ENCODE measurements at regions not wholly inside any gene's neighbourhood (a gene's known extent, or its start where the extent isn't known, plus 50 kb on each side); places are given as distances from the start of the nearest gene placed in this dataset.
"Not testable (repeated sequence)": the region's sequence is repeated elsewhere in the genome, so short reads cannot be mapped to it uniquely, and the experiment has no call there.

DNA sequence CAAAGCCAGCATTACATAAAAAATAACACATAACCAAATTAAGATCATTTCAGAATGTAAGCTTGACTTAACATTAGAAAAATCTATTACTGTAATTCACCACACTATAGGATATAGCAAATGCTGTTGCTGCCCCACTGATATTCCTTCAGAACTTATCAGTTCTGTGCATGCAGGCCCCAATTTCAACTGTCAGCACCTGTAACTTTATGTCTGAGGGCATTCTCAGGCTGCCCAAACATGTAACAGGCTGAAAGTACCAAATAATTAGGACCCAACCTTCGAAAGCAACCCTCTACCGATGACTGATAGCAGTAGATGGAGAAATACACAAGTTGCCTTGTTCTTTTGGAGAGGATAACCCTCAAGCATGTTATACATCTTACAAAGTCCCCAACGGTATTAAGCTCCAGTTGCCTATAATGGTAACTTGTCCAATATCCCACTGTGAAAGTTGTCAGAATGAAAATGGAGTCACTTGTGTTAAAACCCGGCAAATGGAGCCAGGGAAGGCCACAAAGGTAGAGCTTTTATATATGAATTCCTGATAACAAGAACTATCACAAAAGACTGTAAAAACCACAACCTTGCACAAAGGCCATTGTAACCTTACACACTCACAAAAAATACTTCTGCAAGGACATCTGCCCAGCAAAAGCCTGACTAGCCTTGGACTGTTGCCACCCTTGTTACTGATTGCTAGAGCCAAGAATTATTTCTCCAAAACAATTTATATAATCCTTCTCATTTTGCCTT, 66.9 kb upstream of the ZNF746 start:
- DNase-seq = no peak
- Mint-ChIP-seq H3K4me1 (no peaks in the 10 kb centered on the region), H3K36me3 (ENCODE audit: low read depth) (peaks cover 47% of the 10 kb centered on the region), H3K4me3 (no peak overlapping the region), H3K27me3 (no peaks in the 10 kb centered on the region), H3K27ac (no peak overlapping the region), H3K9me3 (peaks cover 12% of the 10 kb centered on the region)
- no peak for ATAC-seq

DNA sequence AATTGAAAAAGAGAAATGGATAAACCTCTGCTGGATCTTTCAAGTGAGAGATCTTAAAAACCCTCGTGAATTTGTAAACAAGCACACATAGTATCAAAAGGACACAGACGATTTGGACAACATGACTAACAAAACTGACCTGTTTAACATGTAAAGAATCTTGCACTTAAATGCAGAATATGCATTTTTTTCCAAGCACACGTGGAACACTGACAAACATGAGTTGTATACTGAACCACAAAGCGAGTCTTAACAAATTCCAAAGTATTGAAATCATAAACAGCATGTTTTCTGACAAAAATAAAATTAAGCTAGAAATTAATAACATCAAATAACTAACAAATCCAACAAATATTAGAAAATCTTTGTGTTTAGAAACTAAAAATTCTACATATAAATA, 65.0 kb upstream of the ZNF746 start:
- DNase-seq (no peak), ATAC-seq (no peak)
- Mint-ChIP-seq H3K4me1 (no peaks in the 10 kb centered on the region), H3K27me3 (no peaks in the 10 kb centered on the region), H3K4me3 (no peak overlapping the region), H3K9me3 (peaks cover 3% of the 10 kb centered on the region), H3K36me3 (ENCODE audit: low read depth) (peaks cover 38% of the 10 kb centered on the region), H3K27ac (no peak overlapping the region)

DNA sequence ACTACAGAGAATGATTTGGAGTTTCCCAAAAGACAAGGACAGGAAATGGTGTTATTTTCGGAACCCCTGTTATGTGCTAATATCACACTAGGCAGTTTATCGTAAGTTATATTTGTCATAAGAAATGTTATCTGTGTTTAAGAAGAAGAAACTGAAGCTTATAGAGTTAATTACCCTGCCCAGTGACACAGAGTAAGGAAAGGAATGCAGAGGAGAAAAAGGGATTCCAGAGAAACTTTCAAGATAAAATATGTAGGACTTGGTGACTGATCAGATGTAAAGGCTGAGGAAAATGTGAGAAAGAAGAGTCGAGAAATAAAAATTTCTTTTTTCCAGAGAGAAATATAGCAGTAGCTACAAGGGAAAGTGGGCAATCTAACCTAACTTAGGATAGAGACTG, 63.5 kb upstream of the ZNF746 start:
- Mint-ChIP-seq H3K4me3 (no peak overlapping the region), H3K4me1 (no peaks in the 10 kb centered on the region), H3K36me3 (ENCODE audit: low read depth) (peaks cover 34% of the 10 kb centered on the region), H3K27me3 (no peaks in the 10 kb centered on the region), H3K27ac (peak overlapping the region; percentile 17), H3K9me3 (no peaks in the 10 kb centered on the region)
- no peak for DNase-seq
- no peak for ATAC-seq

DNA sequence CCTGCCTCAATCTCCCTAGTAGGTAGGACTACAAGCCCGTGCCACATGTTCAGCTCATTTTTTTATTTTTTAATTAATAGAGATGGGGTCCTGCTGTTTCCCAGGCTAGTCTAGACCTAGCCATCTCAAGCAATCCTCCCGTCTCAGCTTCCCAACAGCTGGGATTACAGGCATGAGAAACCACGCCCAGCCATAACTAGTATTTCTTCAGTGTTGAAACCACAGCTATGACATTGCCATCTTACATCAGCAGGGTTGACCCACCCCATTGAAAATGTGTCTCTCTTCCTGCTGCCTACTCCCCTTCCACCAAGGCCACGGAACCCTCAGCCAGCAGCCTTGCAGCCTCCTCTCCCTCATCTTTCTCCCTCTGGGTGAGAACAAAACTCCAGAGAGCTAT, 62.1 kb upstream of the ZNF746 start:
- H3K4me3 Mint-ChIP-seq = no peak overlapping the region
- no peaks in the 10 kb centered on the region for H3K27me3 Mint-ChIP-seq
- H3K36me3 Mint-ChIP-seq (ENCODE audit: low read depth) = peaks cover 30% of the 10 kb centered on the region
- H3K4me1 Mint-ChIP-seq = no peaks in the 10 kb centered on the region
- DNase-seq = no peak
- no peak for ATAC-seq
- H3K27ac Mint-ChIP-seq = no peak overlapping the region
- no peaks in the 10 kb centered on the region for H3K9me3 Mint-ChIP-seq

DNA sequence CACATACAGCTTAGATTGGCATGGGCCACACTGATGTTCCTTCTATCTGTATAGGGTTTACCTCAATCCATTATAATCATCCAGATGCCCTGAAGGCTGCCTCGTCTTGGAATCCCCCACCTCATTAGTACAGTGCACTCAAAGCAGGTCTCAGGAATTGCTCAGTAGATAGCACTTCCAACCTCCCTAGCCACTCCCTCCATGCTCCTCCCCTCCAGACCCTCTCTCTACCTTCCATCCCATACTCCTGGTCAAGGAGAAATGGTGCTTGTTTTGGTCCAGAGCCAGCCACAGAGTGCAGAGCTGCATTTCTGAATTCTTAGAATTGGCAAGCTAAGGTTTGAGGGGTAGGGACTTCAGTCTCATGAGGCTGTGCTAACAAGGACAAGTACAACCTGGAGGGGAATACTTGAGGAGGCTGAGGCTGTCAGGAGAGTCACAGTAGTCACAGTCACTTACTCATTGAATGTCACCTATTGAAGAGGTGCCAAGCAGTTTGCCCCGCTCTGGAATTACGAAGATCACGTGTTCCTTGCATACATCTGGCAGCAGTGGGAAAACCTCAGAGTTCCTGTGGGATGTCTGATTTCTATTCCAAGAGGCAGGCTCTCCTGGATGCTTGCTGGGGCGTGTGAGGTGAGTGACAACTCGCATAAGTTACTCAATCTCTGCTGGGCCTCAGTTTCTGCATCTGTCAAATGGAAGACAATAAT, 60.7 kb upstream of the ZNF746 start:
- Mint-ChIP-seq H3K36me3 (ENCODE audit: low read depth) (peaks cover 26% of the 10 kb centered on the region), H3K27me3 (no peaks in the 10 kb centered on the region), H3K9me3 (no peaks in the 10 kb centered on the region), H3K4me1 (no peaks in the 10 kb centered on the region), H3K27ac (no peak overlapping the region), H3K4me3 (no peak overlapping the region)
- ATAC-seq = no peak
- no peak for DNase-seq

DNA sequence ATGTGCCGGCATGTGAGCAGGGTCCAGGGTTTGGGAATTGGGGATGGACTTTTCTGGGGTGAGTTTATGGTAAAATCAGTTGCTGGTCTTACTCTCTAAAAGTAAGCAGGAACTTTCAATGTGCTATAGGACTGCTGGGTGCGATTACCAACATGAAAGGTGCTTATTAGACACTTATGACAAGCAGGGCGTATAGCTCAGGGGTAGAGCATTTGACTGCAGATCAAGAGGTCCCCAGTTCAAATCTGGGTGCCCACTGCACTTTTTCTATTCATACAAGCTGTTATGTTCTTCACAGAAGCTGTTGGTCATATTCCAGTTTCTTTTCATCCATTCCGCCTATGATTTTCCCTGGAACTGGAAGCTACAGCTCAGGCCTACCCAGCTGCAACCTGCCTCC, 58.9 kb upstream of the ZNF746 start:
- ATAC-seq, H3K4me1 Mint-ChIP-seq, H3K4me3 Mint-ChIP-seq, H3K27me3 Mint-ChIP-seq, H3K27ac Mint-ChIP-seq, DNase-seq, H3K9me3 Mint-ChIP-seq: not testable (repeated sequence)
- H3K36me3 Mint-ChIP-seq (ENCODE audit: low read depth) = peaks cover 39% of the 10 kb centered on the region

DNA sequence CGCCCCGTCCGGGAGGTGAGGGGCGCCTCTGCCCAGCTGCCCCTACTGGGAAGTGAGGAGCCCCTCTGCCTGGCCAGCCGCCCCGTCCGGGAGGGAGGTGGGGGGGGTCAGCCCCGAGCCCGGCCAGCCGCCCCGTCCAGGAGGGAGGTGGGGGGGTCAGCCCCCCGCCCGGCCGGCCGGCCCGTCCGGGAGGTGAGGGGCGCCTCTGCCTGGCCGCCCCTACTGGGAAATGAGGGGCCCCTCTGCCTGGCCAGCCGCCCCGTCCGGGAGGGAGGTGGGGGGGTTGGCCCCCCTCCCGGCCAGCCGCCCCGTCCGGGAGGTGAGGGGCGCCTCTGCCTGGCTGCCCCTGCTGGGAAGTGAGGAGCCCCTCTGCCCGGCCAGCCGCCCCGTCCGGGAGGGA, 57.2 kb upstream of the ZNF746 start:
- H3K36me3 Mint-ChIP-seq (ENCODE audit: low read depth) = peaks cover 43% of the 10 kb centered on the region
- not testable (repeated sequence) for H3K4me3 Mint-ChIP-seq, ATAC-seq, H3K27ac Mint-ChIP-seq, DNase-seq, H3K4me1 Mint-ChIP-seq, H3K9me3 Mint-ChIP-seq, H3K27me3 Mint-ChIP-seq

DNA sequence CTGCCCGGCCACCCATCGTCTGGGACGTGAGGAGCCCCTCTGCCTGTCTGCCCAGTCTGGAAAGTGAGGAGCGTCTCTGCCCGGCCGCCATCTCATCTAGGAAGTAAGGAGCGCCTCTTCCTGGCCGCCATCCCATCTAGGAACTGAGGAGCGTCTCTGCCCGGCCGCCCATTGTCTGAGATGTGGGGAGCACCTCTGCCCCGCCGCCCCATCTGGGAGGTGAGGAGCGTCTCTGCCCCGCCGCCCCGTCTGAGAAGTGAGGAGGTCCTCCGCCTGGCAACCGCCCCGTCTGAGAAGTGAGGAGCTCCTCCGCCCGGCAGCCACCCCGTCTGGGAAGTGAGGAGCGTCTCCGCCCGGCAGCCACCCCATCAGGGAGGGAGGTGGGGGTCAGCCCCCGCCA, 56.4 kb upstream of the ZNF746 start:
- H3K27me3 Mint-ChIP-seq, H3K4me3 Mint-ChIP-seq, H3K9me3 Mint-ChIP-seq, ATAC-seq, H3K27ac Mint-ChIP-seq, DNase-seq, H3K4me1 Mint-ChIP-seq: not testable (repeated sequence)
- H3K36me3 Mint-ChIP-seq (ENCODE audit: low read depth) = peaks cover 44% of the 10 kb centered on the region

DNA sequence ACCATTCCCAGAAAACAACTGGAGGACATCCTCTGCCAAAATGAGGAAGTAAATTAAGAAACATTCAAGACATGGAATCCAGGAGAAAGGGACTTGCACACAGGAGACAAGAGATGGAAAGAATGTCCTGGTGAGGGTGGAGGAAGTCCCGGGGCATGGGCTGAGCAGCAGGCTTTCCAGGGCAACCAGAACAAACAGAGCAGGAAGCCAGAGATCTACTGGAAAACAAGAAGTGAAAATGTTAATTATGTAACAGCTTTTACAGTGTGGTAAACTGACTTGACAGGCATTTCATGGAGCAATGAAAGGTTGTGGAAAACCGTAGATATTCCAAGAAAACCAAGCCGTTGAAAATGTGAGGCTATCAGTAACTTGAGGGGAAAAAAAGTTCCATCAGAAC, 55.2 kb upstream of the ZNF746 start:
- DNase-seq (no peak), ATAC-seq (no peak)
- no peaks in the 10 kb centered on the region for H3K27me3 Mint-ChIP-seq
- no peak overlapping the region for H3K4me3 Mint-ChIP-seq
- H3K36me3 Mint-ChIP-seq (ENCODE audit: low read depth) = peaks cover 43% of the 10 kb centered on the region
- H3K9me3 Mint-ChIP-seq = no peaks in the 10 kb centered on the region
- no peak overlapping the region for H3K27ac Mint-ChIP-seq
- H3K4me1 Mint-ChIP-seq = no peaks in the 10 kb centered on the region
